ENCODE measurements at regions not wholly inside any gene's neighbourhood (a gene's known extent, or its start where the extent isn't known, plus 50 kb on each side); places are given as distances from the start of the nearest gene placed in this dataset.
A peak's percentile ranks its signal among the peaks of the same experiment; 100 is the strongest.
"Not testable (repeated sequence)": the region's sequence is repeated elsewhere in the genome, so short reads cannot be mapped to it uniquely, and the experiment has no call there.

GRCh38 chr5:119299242-119299614, 56.6 kb upstream of the TNFAIP8 start:
- not testable (repeated sequence) for DNase-seq

- DNase-seq = peak; percentile 70 to 77
Measured at GRCh38 chr5:119299615-119300310, 56.1 kb upstream of the TNFAIP8 start.

GRCh38 chr5:119300311-119300670, 55.5 kb upstream of the TNFAIP8 start:
- DNase-seq = no peak

DNA sequence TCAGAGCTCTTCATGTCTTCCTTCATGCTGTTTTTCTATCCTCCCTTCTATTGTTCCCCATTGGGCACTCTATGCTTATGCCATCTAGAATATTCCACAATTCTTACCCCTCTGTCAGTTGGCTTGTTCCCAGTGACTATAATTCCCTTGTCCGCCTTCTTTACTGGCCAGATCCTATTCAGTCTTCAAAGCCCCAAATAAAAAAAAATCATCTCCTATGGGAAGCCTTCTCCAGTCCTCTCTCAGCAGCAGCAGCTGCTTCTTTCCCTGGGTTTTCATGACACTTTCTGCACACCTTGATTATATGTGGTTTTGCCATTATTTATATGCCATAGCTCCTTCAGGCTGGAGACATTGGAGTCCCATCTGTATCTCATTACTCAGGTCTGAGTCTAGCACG, 54.6 kb upstream of the TNFAIP8 start:
- no peak for DNase-seq

DNA sequence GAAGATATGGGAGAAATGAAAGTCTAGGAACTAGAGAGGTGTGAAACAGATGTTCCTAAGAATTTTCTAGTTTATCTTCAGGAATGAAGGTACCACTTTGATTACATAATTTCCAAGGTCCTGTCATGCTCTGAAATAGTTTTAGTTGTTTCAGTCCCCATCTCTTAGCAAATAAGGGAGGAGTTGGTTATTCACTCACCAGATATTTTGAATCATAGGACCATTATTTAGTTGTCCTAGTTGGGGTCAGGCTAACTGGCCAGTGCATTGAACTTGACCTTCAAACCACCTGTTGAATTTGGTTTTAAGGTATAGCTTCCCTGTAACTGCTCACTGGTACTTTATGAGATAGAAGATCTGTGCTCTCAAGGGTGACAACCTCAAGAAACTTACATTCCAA, 53.9 kb upstream of the TNFAIP8 start:
- no peak for DNase-seq

GRCh38 chr5:119302449-119302848, 53.4 kb upstream of the TNFAIP8 start:
- DNase-seq = no peak

DNA sequence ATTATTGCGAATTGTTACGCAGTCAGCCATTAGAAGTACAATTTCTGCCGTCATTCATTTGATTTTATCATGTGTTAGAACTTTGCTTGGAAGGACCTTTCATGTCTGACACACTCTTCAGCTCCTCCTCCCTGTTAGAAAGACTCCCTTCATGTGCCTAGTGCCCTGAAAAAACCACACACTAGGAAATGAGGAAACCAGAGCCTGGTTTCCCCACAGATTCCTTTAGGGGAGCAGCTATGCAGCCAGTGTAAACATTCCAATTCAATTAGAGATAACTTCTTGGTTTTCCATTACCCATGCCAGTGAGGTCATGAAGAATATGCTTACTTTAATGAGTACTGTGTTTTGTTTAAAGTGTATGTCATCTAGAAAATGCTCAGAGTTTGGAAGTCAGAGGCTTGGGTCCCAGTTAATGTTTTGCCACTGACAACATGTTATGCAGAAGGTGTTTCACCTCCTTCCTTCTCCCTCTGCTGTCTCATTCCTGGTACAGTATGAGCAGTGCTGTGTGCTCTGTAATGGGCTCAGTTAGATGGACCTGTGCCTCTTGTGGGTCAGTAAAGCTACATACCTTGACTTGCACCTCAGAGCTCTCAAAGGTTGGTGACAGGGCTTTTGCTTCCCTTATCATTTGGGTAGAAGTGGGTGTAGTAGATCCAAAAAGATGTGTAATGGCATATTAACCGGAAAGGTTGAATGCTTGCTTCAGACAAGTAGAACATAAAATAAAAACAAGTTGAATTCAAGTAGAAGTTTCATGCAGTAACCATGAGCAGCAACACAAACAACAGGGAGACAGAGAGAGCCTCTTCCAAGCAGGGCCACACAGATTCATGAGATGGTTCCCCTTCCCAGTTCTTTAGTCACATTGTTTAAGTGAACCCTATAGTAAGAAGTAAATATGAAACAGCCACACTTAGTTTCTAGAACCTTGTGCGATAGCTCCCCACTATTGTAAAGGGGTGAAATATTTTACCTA, 52.6 kb upstream of the TNFAIP8 start:
- DNase-seq = no peak

DNA sequence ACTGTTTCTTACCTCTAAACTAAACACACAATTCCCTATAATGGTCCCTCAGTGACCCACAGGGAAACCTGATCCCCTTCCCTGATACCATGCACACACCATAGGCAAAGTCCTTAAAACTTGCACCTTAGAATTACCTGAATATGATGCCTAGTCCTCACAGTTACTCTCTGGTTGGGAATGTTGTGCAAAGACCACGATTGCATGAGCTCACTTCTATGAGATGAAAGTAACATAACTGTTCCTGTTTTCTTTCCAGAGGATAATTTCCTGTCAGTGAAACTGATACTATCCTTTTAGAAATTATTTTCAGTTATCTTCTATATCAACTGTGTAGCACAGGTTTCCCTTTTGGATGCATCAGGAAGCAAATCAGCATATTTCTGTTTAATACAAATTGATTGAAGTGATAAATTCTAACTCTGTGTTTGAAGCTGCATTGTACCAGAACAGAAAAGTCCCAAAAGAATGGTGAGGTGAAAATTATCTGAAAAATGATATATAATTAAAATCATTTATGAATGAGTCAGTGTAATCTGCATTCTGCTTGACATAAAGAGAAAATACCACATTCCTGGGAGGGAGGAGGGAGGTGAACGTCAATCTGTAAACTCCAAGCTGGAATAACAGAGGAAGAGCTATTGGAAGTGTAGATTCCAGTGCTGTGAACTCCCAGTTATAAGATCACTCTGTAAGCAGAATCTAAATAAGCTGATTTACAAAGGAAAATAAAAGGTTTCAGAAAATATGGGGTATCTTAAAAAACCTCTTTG, 51.2 kb upstream of the TNFAIP8 start:
- no peak for DNase-seq
